ENCODE measurements at regions not wholly inside any gene's neighbourhood (a gene's known extent, or its start where the extent isn't known, plus 50 kb on each side); places are given as distances from the start of the nearest gene placed in this dataset.
"Not testable (repeated sequence)": the region's sequence is repeated elsewhere in the genome, so short reads cannot be mapped to it uniquely, and the experiment has no call there.

DNA sequence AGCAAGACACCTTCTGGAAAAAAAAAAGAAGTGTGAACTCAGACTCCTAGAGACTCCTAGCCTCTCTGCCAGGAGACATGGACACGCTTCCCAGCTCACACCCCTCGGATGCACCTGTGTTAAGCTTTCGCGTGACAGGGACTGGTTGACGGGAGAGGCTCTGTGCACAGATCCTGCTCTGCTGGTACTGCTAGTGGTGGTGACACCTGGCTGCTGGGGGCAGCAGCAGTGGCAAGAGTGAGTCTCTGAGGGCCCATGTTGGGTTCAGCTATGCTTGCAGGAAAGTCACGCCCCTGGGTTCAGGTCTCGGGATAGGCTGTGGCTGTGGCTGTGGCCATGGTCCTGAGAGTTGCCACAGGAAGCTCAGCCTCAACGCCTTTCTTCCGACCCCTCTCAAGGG lies 81.1 kb downstream of the XRCC2 start:
- no peak for DNase-seq

- DNase-seq, result no peak
Observed at GRCh38 chr7:152591976-152592375, 84.0 kb downstream of the XRCC2 start.

GRCh38 chr7:152590481-152590880 lies 85.5 kb downstream of the XRCC2 start:
- DNase-seq, result no peak

DNA sequence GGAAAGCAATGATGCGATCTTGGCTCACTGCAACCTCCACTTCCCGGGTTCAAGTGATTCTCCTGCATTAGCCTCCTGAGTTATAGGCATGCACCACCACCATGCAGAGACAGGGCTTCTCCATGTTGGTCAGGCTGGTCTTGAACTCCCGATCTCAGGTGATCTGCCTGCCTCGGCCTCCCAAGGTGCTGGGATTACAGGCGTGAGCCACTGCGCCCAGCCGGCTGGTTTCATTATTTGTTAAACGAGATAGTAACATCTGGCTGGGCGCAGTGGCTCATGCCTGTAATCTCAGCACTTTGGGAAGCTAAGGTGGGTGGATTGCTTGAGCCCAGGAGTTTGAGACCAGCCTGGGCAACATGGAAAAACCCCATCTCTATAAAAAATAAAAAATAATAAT lies 86.1 kb downstream of the XRCC2 start:
- DNase-seq, result not testable (repeated sequence)

- DNase-seq, result no peak
Observed at GRCh38 chr7:152588350-152588749, 87.6 kb downstream of the XRCC2 start.

GRCh38 chr7:152587366-152587765 lies 88.6 kb downstream of the XRCC2 start:
- no peak for DNase-seq

DNA sequence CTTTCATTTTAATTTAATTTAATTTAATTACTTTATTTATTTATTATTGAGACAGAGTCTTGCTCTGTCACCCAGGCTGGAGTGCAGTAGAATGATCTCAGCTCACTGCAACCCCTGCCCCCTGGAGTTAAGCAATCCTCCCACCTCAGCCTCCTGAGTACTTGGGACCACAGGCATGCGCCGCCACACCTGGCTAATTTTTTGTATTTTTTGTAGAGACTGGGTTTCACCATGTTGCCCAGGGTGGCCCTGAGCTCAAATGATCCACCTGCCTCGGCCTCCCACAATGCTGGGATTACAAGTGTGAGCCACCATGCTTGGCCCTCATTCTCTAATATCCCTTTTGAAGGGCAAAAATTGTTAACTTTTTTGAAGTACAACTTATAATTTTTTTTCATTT lies 92.9 kb downstream of the XRCC2 start:
- no peak for DNase-seq

DNA sequence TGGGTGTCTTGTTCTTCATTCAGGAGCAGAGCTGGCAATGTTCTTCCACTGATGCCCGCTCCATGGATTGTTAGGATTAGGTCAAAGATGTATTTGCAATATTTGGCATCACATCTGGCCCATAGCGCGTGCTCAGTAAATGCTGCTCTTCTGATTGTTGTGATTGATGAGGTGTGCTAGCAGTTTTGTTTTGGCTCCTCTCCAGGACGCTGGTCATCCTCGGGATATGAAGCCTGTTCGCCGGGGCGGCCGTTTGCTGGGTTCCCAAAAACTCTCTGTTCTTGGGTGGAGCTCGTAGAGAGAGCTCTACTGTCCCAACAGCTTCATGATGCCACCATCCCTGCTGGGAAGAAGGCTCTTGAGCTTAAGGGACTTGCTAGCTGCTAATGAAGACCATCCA lies 96.9 kb downstream of the XRCC2 start:
- DNase-seq, result no peak

- DNase-seq, result no peak
Observed at GRCh38 chr7:152577339-152577738, 98.6 kb downstream of the XRCC2 start.

- DNase-seq, result no peak
Observed at GRCh38 chr7:152574892-152575548, 100.9 kb downstream of the XRCC2 start.

GRCh38 chr7:152573186-152573585 lies 102.8 kb downstream of the XRCC2 start:
- not testable (repeated sequence) for DNase-seq

DNA sequence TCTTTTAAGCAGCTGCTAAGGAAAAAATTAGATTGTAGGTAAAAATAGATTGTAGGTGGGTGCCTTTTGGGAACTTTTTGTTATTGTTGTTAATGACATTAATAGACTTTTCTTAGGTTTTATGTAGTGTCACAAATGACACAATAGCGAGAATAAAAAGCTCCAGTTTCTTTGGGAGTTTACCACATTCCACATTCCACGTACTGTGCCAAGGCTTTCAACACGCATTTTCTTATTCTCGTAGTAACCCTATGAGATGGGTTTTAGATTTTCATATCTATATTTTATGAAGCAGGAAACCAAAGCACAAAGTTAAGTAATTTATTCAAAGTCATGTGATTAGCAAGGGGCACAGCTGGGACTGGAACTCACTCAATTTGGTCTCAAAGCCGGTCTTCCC lies 103.8 kb downstream of the XRCC2 start:
- DNase-seq, result no peak

- no peak for DNase-seq
Observed at GRCh38 chr7:152571068-152571467, 104.9 kb downstream of the XRCC2 start.

- DNase-seq, result no peak
Observed at GRCh38 chr7:152568972-152569371, 107.0 kb downstream of the XRCC2 start.

DNA sequence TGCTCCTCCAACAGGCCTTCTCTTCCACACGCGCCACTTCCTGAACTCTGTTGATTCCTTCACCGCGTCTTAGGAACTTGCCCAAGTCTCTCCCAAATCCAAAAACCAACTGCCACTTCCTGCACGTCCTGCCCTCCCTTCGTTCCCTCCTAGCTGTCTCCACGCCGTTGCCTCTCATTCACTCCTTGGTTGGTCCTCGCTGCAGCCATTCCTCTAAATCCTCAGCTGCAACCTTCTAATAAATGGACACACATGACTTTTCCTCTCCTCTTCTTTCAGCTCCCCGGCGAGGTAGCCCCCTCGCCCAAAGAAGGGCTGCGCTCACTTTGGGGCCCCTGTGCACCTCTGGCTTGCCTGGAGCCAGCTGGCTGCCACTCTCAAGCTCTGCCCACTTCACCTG lies 110.2 kb downstream of the XRCC2 start:
- DNase-seq, result no peak

GRCh38 chr7:152564656-152565250 lies 111.2 kb downstream of the XRCC2 start:
- no peak for DNase-seq

- DNase-seq, result no peak
Observed at GRCh38 chr7:152556013-152556755, 119.8 kb downstream of the XRCC2 start.

DNA sequence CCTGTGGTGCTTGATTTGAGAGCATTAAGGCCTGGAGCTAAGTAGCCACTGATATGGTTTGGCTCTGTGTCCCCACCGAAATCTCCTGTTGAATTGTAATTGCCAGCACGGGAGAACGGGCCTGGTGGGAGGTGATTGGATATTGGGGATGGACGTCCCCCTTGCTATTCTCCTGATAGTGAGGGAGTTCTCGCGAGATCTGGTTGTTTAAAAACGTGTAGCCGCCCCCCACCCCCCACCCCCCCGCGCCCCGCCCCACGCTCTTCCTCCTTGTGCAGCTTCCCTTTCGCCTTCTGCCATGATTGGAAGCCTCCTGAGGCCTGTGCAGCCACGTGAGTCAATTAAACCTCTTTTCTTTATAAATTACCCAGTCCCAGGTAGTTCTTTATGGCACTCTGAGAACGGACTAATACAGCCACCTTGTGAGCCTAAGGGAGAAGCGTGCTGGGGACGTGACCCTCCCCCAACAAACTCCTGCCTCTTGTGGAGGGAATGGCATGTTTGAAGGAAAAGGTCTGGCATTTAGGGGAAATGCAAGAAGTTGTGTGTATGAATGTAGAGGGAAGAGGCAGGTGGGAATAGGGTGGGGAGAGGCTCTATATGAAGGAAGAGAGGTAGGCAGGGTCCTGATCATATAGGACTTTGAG lies 118.0 kb upstream of the KMT2C start:
- no peak for DNase-seq

DNA sequence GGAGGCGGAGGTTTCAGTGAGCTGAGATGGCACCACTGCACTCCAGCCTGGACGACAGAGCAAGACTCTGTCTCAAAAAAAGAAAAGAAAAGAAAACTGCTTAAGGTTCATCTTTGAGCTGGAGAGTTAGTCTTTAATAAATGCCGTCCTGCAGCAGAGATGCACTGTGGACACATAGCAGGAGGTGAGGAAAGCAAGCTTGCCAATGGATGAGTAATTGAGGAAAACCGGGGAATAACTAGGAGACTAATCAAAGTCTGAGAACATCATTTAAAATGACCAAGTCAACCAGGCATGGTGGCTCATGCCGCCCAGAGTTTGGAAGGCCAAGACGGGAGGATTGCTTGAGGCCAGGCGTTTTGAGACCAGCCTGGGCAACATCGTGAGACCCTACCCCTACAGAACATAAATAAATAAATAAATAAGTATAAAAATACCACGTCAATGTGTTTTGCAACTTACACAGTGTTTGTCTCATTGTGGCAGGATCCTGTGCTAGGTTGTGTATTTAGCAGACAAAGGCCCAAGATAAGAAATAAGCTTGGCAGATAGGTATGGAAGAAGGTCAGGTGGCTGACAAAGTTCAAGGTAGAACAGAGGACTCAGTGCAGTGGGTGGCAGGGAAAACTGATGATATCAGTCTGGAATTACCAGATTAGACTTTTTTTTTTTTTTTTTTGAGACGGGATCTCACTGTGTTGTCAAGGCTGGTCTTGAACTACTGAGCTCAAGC lies 115.7 kb upstream of the KMT2C start:
- DNase-seq, result no peak

DNA sequence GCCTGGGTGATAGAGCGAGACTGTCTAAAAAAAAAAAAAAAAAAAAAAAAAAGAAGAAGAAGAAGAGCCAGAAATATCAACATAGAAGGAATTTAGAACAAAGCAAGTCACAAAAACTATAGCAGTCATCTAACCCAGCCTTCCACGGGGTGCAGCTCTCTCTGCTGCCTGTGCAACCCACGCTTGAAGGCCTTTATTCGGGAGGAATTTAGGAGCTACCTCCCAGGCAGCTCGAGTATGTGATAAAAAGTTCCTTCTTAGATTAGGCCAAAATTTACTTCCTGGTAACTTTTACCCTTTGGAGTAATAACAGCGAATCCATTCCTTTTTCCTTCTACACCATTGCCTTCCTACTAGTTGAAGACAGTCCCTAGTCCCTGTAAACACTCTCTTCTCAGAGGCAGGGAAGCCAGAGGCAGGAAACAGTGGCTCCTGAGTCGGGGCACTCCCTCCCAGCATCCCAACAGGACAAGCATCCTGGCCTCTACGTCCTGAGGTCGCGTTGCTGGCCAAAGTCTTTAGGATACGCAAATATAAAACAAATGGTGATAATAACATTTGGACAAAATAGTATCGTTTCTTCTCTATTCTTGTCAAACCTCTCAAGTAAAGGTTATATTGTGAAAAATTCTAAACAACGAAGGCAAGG lies 109.3 kb upstream of the KMT2C start:
- DNase-seq, result no peak

DNA sequence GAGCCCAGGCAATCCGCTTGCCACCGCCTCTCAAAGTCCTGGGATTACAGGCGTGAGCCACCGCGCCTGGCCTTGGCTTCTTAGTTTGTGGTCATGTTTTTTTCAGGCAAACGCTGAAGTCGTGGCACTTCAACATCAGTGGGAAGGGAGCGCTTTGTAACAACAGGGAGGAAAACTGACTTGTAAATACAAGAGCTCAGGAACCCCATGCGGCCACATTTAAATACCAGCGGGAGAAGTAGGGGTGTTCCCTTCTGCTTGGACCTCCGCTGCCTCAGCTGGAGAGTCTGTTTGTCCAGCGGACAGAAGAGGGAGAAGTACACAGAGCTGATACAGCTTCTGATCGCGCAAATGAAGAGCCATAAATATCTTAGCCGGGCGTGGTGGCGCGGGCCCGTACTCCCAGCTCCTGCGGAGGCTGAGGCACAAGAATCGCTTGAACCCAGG lies 108.7 kb upstream of the KMT2C start:
- DNase-seq, result no peak

DNA sequence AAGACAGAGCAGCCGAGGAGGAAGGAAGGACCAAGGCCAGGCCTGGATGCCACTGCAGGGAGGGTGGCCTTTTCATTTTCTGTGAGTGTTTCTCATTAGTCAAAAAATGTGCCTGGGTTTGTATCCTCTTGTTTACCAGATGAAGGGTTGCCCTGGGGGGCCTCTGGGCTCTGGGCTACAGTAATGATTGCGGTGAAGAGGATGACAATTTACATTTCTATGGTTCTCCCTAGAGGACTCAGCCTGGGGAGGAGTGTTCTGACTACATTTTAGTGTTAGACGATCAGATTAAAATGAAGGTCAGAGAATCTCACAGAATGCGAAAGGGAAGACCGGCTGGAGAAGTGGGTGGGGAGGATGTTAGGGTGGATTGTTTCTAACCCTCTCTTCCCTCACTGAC lies 108.0 kb upstream of the KMT2C start:
- no peak for DNase-seq

- no peak for DNase-seq
Observed at GRCh38 chr7:152541892-152542291, 106.1 kb upstream of the KMT2C start.

All from NCI-H2029 (cell line).